Peyer's patch (tissue), 4 donors: ENCODE measurements at regions not wholly inside any gene's neighbourhood (a gene's known extent, or its start where the extent isn't known, plus 50 kb on each side); places are given as distances from the start of the nearest gene placed in this dataset.

Experiments used
- POLR2A ChIP-seq, 2 donors: fragments of 450-650 bp; IDR thresholded peaks; one replicate each; pipeline ENCODE4 v1.5.1; 2017; ENCODE audit warnings: antibody characterized with exemption in 2 of 2, mild to moderate bottlenecking in 2 of 2, moderate library complexity in 2 of 2
- TF ChIP-seq, protein P1 (sequence below), 6 experiments: fragments of 450-650 bp in 4 of 6; fragments of 200-600 bp in 2 of 6; sonication (generic) in 1 of 6; IDR thresholded peaks; one replicate each; pipeline ENCODE4 v1.5.1; 2017 to 2019; ENCODE audit warnings: antibody characterized with exemption in 6 of 6, mild to moderate bottlenecking in 3 of 6, moderate library complexity in 1 of 6

DNA sequence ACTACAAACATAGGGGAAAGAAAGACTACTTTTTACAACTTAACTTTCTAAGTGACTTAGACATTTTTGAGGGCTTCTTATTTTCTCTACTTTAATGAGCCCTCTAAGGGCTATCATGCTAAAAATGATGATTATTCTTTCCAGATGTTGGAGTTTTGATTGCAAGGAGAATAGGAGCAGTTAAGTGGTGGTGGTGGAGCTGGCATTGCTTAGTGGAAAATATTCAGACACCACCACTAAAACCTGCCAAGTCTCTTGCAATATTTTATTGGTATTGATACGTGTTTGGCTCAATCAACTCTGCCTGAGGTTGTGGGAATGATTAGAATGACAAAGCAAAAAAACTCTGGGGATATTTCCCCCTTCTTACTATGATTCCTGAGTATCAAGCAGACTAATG is 82.6 kb upstream of the PTGFR start:
- TF ChIP-seq, protein P1, sequence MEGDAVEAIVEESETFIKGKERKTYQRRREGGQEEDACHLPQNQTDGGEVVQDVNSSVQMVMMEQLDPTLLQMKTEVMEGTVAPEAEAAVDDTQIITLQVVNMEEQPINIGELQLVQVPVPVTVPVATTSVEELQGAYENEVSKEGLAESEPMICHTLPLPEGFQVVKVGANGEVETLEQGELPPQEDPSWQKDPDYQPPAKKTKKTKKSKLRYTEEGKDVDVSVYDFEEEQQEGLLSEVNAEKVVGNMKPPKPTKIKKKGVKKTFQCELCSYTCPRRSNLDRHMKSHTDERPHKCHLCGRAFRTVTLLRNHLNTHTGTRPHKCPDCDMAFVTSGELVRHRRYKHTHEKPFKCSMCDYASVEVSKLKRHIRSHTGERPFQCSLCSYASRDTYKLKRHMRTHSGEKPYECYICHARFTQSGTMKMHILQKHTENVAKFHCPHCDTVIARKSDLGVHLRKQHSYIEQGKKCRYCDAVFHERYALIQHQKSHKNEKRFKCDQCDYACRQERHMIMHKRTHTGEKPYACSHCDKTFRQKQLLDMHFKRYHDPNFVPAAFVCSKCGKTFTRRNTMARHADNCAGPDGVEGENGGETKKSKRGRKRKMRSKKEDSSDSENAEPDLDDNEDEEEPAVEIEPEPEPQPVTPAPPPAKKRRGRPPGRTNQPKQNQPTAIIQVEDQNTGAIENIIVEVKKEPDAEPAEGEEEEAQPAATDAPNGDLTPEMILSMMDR (IDR thresholded peaks at IDR 0.05): no peak
- no peak for TF ChIP-seq POLR2A (IDR thresholded peaks at IDR 0.05)
